HepG2 (cell line): ENCODE measurements at regions not wholly inside any gene's neighbourhood (a gene's known extent, or its start where the extent isn't known, plus 50 kb on each side); places are given as distances from the start of the nearest gene placed in this dataset.
A peak's percentile ranks its signal among the peaks of the same experiment; 100 is the strongest.

ENCODE experiments used
- ATF3 ChIP-seq: sonication (generic); formaldehyde crosslinking; IDR thresholded peaks from 2 replicates; pipeline ENCODE4 v1.4.0; 2020; ENCODE audit warnings: missing genetic modification reagents
- DDIT3 ChIP-seq: sonication (generic); formaldehyde crosslinking; IDR thresholded peaks from 2 replicates; pipeline ENCODE4 v1.4.0; 2020; ENCODE audit warnings: mild to moderate bottlenecking, missing genetic modification reagents
- DZIP1 ChIP-seq: sonication (generic); formaldehyde crosslinking; IDR thresholded peaks from 2 replicates; pipeline ENCODE4 v1.5.0; 2020; ENCODE audit warnings: mild to moderate bottlenecking, missing genetic modification reagents
- HNF1A ChIP-seq, 2 experiments: sonication (generic) in 1 of 2; formaldehyde crosslinking in 1 of 2; IDR thresholded peaks; 2 replicates each; pipeline versions ENCODE4 v1.4.0 to v1.6.1; 2016 to 2020; ENCODE audit warnings: borderline replicate concordance in 1 of 2, low read depth in 1 of 2, mild to moderate bottlenecking in 1 of 2, missing genetic modification reagents in 1 of 2
- MAFF ChIP-seq: IDR thresholded peaks from 2 replicates; pipeline ENCODE4 v1.6.1; 2011; ENCODE audit warnings: low read depth, low read length, improper control_type of control experiment
- MAZ ChIP-seq, 2 experiments: sonication (generic) in 1 of 2; formaldehyde crosslinking in 1 of 2; IDR thresholded peaks; 2 replicates each; pipeline versions ENCODE4 v1.5.0 to v1.6.1; 2012 to 2020; ENCODE audit warnings: low read depth in 2 of 2, mild to moderate bottlenecking in 2 of 2, borderline replicate concordance in 1 of 2, improper control_type of control experiment in 1 of 2, low read length in 1 of 2, missing genetic modification reagents in 1 of 2, moderate library complexity in 1 of 2
- MLX ChIP-seq: IDR thresholded peaks from 2 replicates; pipeline ENCODE4 v1.6.1; 2016
- RAD21 ChIP-seq: fragments of 450-650 bp; formaldehyde crosslinking; IDR thresholded peaks from 2 replicates; pipeline ENCODE4 v1.5.0; 2020; ENCODE audit warnings: mild to moderate bottlenecking
- SMC3 ChIP-seq: IDR thresholded peaks from 2 replicates; pipeline ENCODE4 v1.6.1; 2011; ENCODE audit warnings: low read length, improper control_type of control experiment
- YY1 ChIP-seq: IDR thresholded peaks from 2 replicates; pipeline ENCODE4 v1.6.1; 2011; ENCODE audit warnings: low read length, low read depth, moderate library complexity, mild to moderate bottlenecking; ENCODE audit not compliant: insufficient read depth, insufficient replicate concordance
- ZNF235 ChIP-seq: sonication (generic); formaldehyde crosslinking; IDR thresholded peaks from 2 replicates; pipeline ENCODE4 v1.8.1; 2023; ENCODE audit warnings: mild to moderate bottlenecking, missing genetic modification reagents, borderline replicate concordance
- ZNF577 ChIP-seq: sonication (generic); formaldehyde crosslinking; IDR thresholded peaks from 2 replicates; pipeline ENCODE4 v1.4.0; 2020; ENCODE audit warnings: mild to moderate bottlenecking, low read depth, missing genetic modification reagents, borderline replicate concordance
- ZNF614 ChIP-seq: IDR thresholded peaks from 2 replicates; pipeline ENCODE4 v1.6.1; 2018; ENCODE audit warnings: missing biosample characterization, missing genetic modification reagents, inconsistent platforms, borderline replicate concordance
- ZNF7 ChIP-seq: IDR thresholded peaks from 2 replicates; pipeline ENCODE4 v1.6.1; 2016; ENCODE audit warnings: missing biosample characterization, missing genetic modification reagents

GRCh38 chr5:175796536-175797499, 74.6 kb upstream of the CPLX2 start (continued):
- TF ChIP-seq DZIP1 (CRISPR knock-in tag) = peak; percentile 100
- peak; percentile 48 for TF ChIP-seq YY1
- peak; percentile 94 for TF ChIP-seq ZNF7 (CRISPR knock-in tag)
- peak; percentile 91 for TF ChIP-seq RAD21
- TF ChIP-seq ZNF577 (CRISPR knock-in tag) = peak; percentile 99
- no peak for TF ChIP-seq MAFF
- TF ChIP-seq ATF3 (CRISPR knock-in tag) = peak; percentile 99
- TF ChIP-seq MAZ (IDR thresholded peaks at IDR 0.05; ENCODE audit: borderline replicate concordance, low read depth, low read length) = peak; percentile 76
- TF ChIP-seq MAZ (CRISPR knock-in tag; IDR thresholded peaks at IDR 0.05; ENCODE audit: low read depth) = peak; percentile 100
- TF ChIP-seq SMC3 = no peak
- TF ChIP-seq DDIT3 = peak; percentile 96
- TF ChIP-seq HNF1A (IDR thresholded peaks at IDR 0.05; ENCODE audit: low read depth) = no peak
- TF ChIP-seq HNF1A (CRISPR knock-in tag; IDR thresholded peaks at IDR 0.05; ENCODE audit: borderline replicate concordance) = peak; percentile 91
- TF ChIP-seq ZNF235 (CRISPR knock-in tag) = peak; percentile 100
- peak; percentile 100 for TF ChIP-seq ZNF614 (CRISPR knock-in tag)
- peak; percentile 90 for TF ChIP-seq MLX (CRISPR knock-in tag)
